Fibroblast of skin of scalp (primary cell): ENCODE measurements at regions not wholly inside any gene's neighbourhood (a gene's known extent, or its start where the extent isn't known, plus 50 kb on each side); places are given as distances from the start of the nearest gene placed in this dataset.

ENCODE experiments used
- DNase-seq: peaks from one replicate; pipeline ENCODE4 v3.0.0-alpha.2; 2013

DNA sequence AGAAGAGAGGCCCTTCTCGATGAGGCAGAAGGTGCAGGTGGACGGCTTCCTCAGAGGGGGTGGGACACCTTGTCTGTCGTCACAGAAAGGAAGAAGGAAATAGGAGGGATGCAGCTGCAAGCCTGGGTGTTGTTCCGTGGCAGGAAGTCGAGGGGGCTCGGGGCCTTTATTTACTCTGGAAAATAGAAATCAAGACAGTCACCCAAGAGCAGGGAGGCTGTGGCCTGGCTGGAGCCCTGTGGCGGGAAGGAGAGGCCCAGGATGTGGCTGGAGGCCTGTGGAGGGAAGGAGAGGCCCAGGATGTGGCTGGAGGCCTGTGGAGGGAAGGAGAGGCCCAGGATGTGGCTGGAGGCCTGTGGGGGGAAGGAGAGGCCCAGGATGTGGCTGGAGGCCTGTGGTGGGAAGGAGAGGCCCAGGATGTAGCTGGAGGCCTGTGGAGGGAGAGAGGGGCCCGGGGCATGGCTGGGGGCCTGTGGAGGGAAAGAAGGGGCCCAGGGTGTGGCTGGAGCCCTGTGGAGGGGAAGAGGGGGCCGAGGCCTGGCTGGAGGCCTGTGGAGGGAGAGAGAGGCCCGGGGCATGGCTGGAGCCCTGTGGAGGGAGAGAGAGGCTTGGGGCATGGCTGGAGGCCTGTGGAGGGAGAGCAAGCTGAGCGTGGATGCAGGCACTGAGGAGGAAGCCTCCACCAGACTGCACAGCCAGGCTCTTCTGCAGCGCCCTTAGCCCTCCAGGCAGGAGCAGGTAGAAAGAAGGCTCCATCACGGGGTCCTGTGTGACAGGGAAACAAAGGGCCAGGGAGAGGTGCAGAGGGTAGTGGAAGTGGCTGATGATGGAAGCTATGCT lies 97.3 kb upstream of the SFMBT2 start:
- DNase-seq = no peak

- DNase-seq = no peak
Observed at GRCh38 chr10:7506571-7506970, 95.7 kb upstream of the SFMBT2 start.

GRCh38 chr10:7505196-7505595 lies 94.4 kb upstream of the SFMBT2 start:
- no peak for DNase-seq

DNA sequence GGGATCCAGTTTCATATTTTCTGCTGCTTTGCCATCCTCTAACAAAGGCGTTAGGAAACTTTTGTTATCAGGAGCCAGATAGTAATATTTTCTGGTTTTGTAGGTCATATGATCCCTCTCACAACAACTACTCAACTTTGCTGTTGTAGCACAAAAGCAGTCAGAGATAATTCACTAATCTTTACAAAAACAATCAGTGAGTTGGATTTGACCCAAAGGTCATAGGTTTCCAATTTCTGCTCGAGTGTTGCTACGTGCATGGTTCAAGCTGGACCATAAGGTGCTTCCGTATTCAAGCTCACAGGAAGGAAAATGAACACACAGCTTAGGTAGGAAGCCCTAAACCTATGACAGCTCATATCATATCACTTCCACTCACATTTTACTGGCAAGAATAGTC lies 92.4 kb upstream of the SFMBT2 start:
- no peak for DNase-seq

GRCh38 chr10:7501157-7501556 lies 90.3 kb upstream of the SFMBT2 start:
- DNase-seq = no peak

DNA sequence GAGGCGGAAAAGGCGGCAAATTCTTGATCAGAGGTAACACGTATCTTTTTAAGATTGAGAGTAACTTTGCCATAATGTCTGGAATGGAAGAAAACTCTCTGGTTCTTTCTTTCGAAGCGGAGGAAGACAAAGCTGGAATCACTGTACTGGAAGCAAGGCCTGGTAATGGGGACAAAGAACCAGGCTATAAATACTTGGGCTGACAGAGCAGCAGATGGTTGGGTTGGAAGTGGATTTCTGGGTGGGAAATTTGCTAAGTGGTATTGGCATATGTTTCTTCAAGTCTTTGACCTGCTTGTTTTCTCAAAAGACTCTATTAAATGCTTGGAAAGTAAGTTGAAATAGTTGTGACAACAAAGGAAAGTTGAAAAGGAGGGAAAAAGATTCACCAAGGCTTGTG lies 87.3 kb upstream of the SFMBT2 start:
- no peak for DNase-seq

- no peak for DNase-seq
Observed at GRCh38 chr10:7493996-7494395, 83.2 kb upstream of the SFMBT2 start.

DNA sequence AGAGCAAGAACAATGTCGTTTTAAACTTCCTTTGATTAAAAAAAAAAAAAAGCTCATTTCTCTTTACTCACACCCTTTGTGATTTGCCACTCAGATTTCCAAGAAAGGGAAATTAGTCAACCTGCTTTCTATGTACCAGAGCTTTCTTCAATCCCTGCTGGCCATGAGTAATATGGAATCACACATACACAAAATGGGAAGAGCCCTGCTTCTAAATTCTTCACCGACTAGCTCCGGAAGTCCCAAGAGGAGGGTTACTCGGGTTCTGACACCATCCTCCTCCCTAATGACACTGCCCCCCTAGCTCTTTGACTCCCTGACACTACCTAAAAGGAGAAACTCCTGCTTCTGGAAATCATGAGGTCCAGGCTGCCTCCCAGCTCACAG lies 81.8 kb upstream of the SFMBT2 start:
- no peak for DNase-seq

GRCh38 chr10:7491949-7492659 lies 81.3 kb upstream of the SFMBT2 start:
- DNase-seq = no peak

DNA sequence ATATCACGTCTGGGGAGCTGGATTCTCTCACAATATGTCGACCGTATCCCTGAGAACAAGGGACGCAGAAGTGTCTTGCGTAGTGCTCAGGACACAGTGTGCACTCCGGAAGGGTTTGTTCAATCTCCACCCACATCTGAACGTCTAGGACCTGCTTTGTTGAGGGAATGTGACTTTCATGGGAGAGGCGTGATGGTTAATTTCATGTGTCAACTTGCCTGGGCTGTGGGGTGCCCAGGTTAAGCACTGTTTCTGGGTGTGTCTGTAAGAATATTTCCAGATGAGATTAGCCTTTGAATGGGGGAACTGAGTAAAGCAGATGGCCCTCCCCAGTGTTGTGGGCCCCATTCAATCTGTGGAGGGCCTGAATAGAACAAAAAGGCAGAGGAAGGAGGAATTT lies 80.4 kb upstream of the SFMBT2 start:
- no peak for DNase-seq

DNA sequence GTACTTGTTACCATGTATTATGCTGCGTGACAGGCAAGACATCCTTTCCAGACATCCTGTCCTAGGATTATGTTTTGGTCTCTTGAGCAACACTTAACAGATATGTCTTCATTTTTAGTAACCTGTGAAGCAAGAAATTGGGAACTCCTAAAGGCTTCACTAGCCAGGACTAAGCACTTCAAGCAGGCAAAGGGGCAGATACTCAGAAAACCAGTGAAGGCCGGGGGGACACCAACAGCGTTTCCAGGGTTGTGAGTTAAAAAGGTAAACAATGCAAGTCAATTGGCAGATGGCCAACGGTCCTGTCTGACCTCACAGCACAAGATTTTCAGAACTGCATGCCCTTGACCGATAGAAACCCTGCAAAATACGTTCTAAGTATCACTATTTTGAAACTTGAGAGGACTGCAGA lies 77.6 kb upstream of the SFMBT2 start:
- peak; percentile 3 for DNase-seq

DNA sequence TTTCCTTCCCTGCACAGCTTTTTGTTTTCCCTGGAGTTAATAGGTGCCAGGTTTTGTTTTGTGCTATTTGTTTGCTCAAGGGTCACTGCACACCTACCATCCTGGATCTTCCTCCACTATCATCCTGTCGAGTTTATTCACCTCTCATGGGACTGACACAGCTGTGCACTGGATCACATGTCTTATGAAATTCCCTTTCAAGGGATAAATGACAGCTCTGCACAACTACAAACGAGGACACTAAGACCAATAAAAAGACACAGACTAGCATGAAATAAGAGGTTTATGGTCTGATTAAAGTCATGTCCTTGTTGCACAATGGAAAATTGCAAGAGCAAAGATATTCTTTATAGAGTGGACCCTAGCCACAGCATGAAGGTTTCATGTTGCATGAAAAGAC lies 76.7 kb upstream of the SFMBT2 start:
- no peak for DNase-seq

DNA sequence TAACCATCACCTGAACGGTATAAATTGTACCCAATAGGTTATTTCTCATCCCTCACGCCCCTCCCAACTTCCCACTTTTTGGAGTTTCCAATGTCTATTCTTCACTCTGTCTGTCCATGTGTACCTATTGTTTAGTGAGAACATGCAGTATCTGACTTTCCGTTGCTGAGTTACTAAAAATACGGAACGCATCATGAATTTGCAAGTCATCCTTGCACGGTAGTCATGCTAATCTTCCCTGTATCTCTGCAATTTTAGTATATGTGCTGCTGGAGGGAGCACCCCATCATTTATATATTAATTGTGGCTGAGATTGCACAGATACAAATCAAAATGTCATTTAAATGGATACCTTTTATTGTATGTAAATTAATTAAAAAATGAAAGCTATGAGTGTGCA lies 75.7 kb upstream of the SFMBT2 start:
- no peak for DNase-seq

- DNase-seq = no peak
Observed at GRCh38 chr10:7485799-7486198, 75.0 kb upstream of the SFMBT2 start.

- no peak for DNase-seq
Observed at GRCh38 chr10:7485244-7485556, 74.4 kb upstream of the SFMBT2 start.

- DNase-seq = no peak
Observed at GRCh38 chr10:7484456-7485243, 73.8 kb upstream of the SFMBT2 start.

GRCh38 chr10:7483848-7484247 lies 73.0 kb upstream of the SFMBT2 start:
- no peak for DNase-seq

DNA sequence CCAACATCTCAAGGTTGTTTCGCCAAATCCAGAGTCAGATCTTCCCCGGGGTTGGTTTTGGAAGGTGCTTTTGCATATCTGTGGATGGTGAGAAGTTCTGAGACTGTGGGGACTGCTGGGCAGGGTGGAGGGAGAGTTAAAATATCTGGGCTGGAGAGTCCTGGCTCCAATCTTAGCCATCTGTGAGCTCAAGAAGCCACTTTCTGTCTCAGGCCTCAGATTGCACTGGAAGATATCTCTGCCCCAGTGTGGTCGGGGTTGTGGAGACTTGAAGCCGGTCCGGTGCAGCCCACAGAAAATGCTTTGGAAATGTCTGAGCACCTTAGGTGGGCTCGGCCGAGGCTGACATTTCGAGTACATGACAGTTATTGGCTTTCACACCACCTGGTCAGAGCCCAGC lies 72.2 kb upstream of the SFMBT2 start:
- DNase-seq = no peak

- no peak for DNase-seq
Observed at GRCh38 chr10:7481368-7481765, 70.5 kb upstream of the SFMBT2 start.

- DNase-seq = no peak
Observed at GRCh38 chr10:7480742-7481367, 70.0 kb upstream of the SFMBT2 start.

DNA sequence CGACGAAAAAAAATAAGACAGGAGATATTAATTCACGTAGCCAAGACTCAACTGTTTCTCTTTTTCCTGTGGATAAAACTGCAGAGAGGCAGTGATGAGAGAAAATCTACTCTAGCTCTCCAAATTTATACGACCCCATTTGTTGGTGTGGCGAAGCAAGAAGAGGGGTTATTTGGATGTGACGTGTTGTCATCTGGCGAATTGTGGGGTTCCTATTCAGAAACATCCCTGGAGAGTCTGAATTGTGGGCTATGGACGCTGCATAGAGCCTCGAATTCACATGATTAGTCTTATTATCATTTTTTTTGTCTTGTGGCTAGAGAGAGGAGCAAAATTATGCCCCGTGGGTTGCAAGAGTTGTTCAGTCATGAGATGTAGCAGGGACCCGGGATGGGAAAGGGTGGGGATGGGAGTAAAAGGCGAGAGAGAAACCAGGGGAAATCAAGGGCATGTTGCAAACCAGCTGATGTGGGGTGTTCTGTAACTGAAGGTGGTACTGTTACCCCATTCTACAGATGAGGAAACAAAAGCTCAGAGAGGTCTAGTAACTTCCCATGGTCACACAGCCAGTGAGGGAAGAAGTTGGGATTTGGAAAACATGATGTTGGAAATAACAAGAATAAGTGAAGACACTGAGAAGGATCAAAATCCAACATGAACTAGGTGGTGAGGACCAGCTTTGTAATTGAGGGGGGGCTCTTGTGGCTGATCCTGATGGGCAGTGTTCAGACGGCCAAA lies 69.2 kb upstream of the SFMBT2 start:
- no peak for DNase-seq

DNA sequence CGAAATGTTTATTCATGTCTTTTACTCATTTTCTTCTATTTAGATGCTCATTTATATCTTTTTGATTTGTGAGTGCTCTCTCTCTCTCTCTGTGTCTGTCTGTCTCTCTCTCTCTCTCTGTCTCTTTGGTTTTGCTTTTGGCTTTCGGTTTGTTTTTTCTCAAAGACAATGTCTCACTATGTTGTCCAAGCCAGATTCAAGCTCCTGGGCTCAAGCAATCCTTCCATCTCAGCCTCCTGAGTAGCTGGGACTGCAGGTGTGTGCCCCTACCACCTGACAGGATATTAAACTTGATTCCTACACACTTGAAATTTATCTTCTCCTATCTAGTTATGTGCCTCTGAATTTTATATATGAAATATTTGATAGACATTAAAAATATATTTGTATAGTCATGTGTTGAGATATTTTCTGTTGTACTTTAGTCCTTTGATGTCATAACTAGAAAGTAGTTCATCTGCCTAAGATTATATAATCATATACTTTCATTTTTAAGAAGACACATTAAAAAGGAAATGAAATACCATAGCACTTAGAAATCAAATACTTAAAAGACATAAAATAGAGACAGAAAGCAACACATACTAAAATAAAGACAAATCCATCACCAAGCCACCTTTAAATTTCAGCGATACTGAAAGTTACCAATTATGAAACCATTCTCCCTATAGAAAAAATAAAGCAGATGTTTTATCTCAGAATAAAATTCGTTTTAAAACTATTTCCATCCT lies 68.1 kb upstream of the SFMBT2 start:
- no peak for DNase-seq
